IPS DF 4.7 (cell line): ENCODE measurements at regions not wholly inside any gene's neighbourhood (a gene's known extent, or its start where the extent isn't known, plus 50 kb on each side); places are given as distances from the start of the nearest gene placed in this dataset.
"Not testable (repeated sequence)": the region's sequence is repeated elsewhere in the genome, so short reads cannot be mapped to it uniquely, and the experiment has no call there.

ENCODE experiments used
- DNase-seq: peaks from one replicate; pipeline ENCODE4 v3.0.0-alpha.2; 2013; ENCODE audit warnings: low spot score; ENCODE audit errors: extremely low read depth

GRCh38 chr17:36845916-36846315 is 91.4 kb upstream of the LHX1 start:
- DNase-seq, result no peak

GRCh38 chr17:36846410-36847292 is 90.6 kb upstream of the LHX1 start:
- DNase-seq, result no peak

- DNase-seq, result no peak
Measured at GRCh38 chr17:36848008-36848902, 89.0 kb upstream of the LHX1 start.

- not testable (repeated sequence) for DNase-seq
Measured at GRCh38 chr17:36849020-36849419, 88.3 kb upstream of the LHX1 start.

DNA sequence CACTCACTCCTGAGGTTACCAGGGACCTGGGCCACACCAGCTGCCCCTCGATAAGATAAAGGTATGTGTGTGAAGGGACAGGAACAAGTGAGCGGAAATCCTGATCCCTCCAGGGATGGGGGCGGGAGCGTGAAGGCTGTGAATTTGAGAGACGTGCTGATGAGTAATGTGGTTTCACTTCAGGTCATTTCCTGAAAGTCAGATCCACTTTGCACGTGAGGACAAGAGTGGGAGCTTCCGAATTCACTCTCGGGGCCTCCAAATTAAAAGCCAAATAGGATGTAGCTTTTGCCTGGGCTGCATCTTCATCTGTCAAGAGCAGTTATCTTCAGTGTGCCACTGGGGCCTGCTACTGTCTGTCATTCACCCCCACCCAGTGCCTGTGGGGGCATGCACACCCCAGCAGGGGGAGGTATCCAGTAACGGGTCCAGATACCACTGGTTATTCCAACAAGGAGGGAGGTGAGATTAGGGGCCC is 87.4 kb upstream of the LHX1 start:
- no peak for DNase-seq

GRCh38 chr17:36850790-36851189 is 86.5 kb upstream of the LHX1 start:
- no peak for DNase-seq

DNA sequence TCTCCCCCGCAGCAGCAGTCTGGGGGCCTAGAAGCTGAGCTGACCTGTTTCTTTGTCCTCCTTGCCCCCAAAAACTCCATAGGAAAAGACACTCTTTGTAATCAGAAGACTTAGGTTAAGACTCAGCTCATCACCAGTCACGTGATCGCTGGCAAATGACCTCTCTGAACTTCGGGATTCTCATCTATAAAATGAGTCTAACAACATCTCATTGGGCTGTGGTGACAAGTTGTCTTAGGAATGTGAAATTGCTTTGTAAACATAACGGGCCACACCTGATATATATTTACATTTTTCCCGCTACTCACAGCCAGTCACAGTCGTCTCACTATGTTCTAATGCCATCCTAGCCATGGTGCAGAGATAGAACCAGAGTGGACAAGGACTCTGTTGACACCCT is 86.0 kb upstream of the LHX1 start:
- DNase-seq, result no peak

- not testable (repeated sequence) for DNase-seq
Measured at GRCh38 chr17:36852478-36852877, 84.8 kb upstream of the LHX1 start.

DNA sequence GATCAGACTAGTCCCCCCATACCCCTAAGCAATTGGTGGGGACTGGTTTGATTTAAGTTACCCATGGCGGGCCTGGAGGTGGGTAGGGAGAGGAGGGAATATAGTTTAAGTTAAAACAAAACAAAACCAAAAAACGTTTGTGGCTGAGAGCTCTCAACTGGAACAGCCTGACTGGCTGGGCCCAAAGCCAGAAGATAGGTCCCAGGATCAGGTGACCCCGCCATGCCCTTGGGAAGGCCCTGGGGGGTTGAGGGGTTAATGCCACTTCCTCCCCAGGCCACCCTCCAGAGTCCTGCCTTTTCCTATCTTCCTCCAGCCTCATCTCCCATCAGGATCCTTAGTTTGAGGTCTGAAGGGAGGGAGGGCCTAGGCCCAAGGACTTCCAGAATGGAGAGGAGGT is 82.3 kb upstream of the LHX1 start:
- no peak for DNase-seq

- DNase-seq, result no peak
Measured at GRCh38 chr17:36855459-36855858, 81.8 kb upstream of the LHX1 start.

- DNase-seq, result no peak
Measured at GRCh38 chr17:36856222-36856621, 81.1 kb upstream of the LHX1 start.

- DNase-seq, result no peak
Measured at GRCh38 chr17:36856903-36857381, 80.3 kb upstream of the LHX1 start.

DNA sequence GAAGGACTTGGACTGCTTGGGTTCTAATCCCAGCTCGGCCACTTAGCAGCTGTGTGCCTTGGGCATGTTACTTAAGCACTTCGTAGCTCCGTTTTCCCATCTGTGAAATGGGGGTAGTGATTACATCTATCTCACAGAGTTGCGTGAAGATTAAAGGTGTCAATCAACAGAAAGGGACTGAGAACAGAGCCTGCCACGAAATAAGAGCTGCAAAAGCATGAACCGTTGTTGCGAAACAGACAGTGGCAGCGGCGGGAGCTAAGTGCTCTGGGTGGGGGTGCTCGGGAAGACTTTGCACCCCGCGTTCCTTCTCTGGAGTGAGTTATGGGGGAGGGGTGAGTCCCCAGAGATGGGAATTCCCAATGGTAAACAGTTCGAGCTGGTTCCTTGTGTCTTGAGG is 79.6 kb upstream of the LHX1 start:
- DNase-seq, result no peak

- DNase-seq, result no peak
Measured at GRCh38 chr17:36858119-36859002, 78.9 kb upstream of the LHX1 start.

- no peak for DNase-seq
Measured at GRCh38 chr17:36859003-36859300, 78.3 kb upstream of the LHX1 start.

DNA sequence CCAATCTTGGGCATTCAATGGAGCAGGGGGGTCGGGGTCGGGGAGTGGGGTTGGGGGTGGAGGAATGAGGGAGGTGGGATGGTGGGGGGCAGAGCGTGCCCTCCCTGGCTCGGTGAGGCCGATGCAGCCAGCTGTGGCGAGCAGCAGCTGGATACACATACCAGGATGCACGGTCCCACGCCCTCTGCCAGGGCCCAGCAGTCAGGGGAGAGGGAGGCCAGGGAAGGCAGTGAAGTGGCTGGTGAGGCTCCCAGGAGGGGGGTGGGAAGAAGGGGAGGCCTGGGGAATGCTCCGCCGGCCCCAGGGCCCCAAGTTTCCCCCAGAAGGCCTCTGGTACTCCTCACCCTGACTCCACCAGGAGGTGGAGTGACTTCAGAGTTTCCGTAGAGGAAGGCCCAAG is 77.6 kb upstream of the LHX1 start:
- DNase-seq, result no peak

- no peak for DNase-seq
Measured at GRCh38 chr17:36861531-36861930, 75.7 kb upstream of the LHX1 start.

GRCh38 chr17:36862116-36862920 is 75.0 kb upstream of the LHX1 start:
- no peak for DNase-seq

- DNase-seq, result no peak
Measured at GRCh38 chr17:36863131-36863530, 74.1 kb upstream of the LHX1 start.
